Progenitor cell of endocrine pancreas (in vitro differentiated cells): ENCODE measurements at regions not wholly inside any gene's neighbourhood (a gene's known extent, or its start where the extent isn't known, plus 50 kb on each side); places are given as distances from the start of the nearest gene placed in this dataset.

Experiments used
- DNase-seq: peaks from one replicate; pipeline ENCODE4 v3.0.0; 2021; ENCODE audit warnings: low spot score; ENCODE audit not compliant: unreplicated experiment
- H3K27ac Mint-ChIP-seq: 2 replicates; pipeline ENCODE4 v1.8.0; 2021; ENCODE audit warnings: mild to moderate bottlenecking, moderate library complexity, mixed read lengths
- H3K27me3 Mint-ChIP-seq: 2 replicates; pipeline ENCODE4 v1.8.0; 2021; ENCODE audit warnings: mixed read lengths
- H3K36me3 Mint-ChIP-seq: 2 replicates; pipeline ENCODE4 v1.8.0; 2022; ENCODE audit warnings: mixed read lengths; ENCODE audit not compliant: insufficient read depth
- H3K4me1 Mint-ChIP-seq: 2 replicates; pipeline ENCODE4 v1.8.0; 2021; ENCODE audit warnings: low read depth, mixed read lengths
- H3K4me3 Mint-ChIP-seq: 2 replicates; pipeline ENCODE4 v1.8.0; 2021; ENCODE audit warnings: low read depth, mild to moderate bottlenecking, moderate library complexity, mixed read lengths
- H3K9me3 Mint-ChIP-seq: 2 replicates; pipeline ENCODE4 v1.8.0; 2021; ENCODE audit warnings: low read depth, mixed read lengths
- TF ChIP-seq, protein P1 (sequence below): fragments of 200-600 bp; sonication (generic); IDR thresholded peaks from one replicate; pipeline ENCODE4 v1.5.0; 2021; ENCODE audit warnings: antibody characterized with exemption, mild to moderate bottlenecking; ENCODE audit not compliant: unreplicated experiment

DNA sequence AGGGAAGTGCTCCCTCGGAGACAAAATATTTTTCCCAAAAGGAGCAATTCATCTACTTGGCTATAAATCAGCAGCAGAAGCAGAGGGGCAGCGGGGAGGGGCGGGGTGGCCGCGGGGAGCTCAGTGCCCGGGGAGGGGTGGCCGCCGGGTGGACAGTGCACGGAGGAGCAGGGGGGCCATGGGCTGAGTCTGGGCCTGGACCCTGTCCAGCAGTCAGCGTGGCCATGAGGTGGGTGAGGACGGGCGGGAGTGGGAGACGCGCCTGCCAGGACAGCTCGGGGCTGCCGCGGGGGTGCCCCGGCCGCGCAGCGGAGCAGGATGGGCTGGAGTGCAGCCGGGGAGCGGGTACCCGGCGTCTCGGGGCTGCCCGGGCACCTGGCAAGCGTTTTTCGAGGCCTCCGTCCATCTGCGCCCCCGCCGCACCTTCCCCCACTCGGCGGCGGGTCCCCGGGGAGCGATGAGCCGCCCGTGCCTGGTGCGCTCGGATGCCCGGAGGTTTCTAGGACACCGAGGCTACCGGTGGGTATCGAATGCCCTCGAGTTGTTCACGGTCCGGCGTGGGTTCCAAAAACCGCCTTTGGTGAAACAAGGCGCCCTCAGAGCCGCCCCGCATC lies 229.5 kb downstream of the THBS2 start:
- TF ChIP-seq, protein P1, sequence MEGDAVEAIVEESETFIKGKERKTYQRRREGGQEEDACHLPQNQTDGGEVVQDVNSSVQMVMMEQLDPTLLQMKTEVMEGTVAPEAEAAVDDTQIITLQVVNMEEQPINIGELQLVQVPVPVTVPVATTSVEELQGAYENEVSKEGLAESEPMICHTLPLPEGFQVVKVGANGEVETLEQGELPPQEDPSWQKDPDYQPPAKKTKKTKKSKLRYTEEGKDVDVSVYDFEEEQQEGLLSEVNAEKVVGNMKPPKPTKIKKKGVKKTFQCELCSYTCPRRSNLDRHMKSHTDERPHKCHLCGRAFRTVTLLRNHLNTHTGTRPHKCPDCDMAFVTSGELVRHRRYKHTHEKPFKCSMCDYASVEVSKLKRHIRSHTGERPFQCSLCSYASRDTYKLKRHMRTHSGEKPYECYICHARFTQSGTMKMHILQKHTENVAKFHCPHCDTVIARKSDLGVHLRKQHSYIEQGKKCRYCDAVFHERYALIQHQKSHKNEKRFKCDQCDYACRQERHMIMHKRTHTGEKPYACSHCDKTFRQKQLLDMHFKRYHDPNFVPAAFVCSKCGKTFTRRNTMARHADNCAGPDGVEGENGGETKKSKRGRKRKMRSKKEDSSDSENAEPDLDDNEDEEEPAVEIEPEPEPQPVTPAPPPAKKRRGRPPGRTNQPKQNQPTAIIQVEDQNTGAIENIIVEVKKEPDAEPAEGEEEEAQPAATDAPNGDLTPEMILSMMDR = no peak
- H3K9me3 Mint-ChIP-seq = no peaks in the 10 kb centered on the region
- H3K27ac Mint-ChIP-seq = no peak overlapping the region
- H3K27me3 Mint-ChIP-seq = peaks cover 5% of the 10 kb centered on the region
- H3K4me1 Mint-ChIP-seq = peaks cover 13% of the 10 kb centered on the region
- H3K4me3 Mint-ChIP-seq = no peak overlapping the region
- peaks cover 2% of the 10 kb centered on the region for H3K36me3 Mint-ChIP-seq
- no peak for DNase-seq

DNA sequence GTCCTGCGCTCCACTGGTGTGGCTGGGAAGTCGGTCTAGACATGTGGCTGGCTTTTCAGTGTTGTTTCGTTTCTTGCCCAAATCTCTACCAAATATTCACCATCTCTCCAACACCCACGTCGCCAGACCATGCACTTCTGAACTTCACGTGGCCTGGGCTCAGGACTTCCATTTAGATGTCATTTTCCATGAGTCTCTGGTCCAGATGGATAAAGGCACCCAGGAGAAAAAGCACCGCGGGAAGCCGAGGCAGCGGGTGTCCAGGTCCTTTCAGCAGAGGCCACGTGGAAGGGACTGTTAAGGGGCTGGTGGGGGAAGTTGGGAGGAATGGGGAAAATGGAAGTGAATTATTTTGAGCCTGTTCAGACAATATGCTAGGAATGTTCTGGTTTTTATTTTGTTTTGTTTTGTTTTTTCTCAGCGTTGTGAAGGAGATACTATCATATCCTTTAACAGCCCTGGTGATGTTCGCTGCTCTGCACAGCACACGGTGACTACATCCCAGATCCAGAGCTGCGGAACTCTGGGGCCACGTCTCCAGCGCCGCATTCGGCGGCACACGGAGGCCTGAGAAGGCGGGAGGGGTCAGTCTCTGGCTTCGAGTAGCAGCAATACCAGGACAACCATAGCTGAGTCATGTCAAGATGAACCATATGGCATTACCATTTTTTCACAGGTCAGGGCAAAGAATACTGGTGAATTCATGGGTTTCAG lies 230.3 kb downstream of the THBS2 start:
- DNase-seq = no peak
- H3K4me1 Mint-ChIP-seq = peaks cover 13% of the 10 kb centered on the region
- no peak overlapping the region for H3K27ac Mint-ChIP-seq
- TF ChIP-seq, protein P1 = no peak
- no peaks in the 10 kb centered on the region for H3K9me3 Mint-ChIP-seq
- H3K27me3 Mint-ChIP-seq = peaks cover 5% of the 10 kb centered on the region
- H3K36me3 Mint-ChIP-seq = peaks cover 2% of the 10 kb centered on the region
- H3K4me3 Mint-ChIP-seq = no peak overlapping the region

DNA sequence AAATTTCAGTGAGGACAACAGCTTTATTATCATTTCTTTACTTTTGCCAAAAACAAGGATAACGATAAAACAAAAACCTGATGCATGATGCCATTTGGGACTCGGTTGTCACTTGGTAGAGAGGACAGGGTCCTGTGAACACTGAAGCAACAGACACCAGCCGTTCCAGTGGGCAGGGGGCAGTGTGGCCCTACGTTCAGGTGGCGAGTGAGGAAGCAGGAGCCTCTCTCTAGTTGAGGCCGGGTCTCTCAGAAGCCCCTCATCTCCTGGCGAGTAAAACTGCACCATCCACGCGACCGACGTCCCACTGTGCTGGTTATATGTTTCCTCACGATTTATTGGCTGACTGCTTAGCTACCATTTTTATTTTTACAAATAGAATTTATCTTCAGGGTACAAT lies 231.6 kb downstream of the THBS2 start:
- DNase-seq = no peak
- peaks cover 2% of the 10 kb centered on the region for H3K36me3 Mint-ChIP-seq

DNA sequence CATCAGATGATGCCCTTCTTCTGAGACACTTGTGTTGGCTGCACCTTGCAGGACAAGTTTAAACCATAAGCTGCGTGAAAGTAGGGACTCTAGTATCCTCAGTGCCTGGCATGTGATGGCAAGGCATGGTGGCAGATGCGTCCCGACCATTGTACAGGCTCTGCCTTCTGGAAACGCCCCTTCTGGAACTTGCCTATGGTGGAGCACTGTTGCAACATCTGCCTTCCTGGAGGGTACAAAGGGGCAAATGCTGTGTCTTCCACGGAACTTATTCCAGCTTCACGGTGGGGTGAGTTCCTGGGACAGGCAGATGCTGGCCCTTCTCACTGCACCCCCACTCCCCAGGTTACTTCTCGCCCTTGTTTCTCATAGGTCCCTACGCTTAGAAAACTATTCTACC lies 232.8 kb downstream of the THBS2 start:
- H3K27ac Mint-ChIP-seq = no peak overlapping the region
- peaks cover 5% of the 10 kb centered on the region for H3K27me3 Mint-ChIP-seq
- no peak for DNase-seq
- peaks cover 2% of the 10 kb centered on the region for H3K36me3 Mint-ChIP-seq
- TF ChIP-seq, protein P1 = no peak
- peaks cover 2% of the 10 kb centered on the region for H3K4me1 Mint-ChIP-seq
- peaks cover 15% of the 10 kb centered on the region for H3K9me3 Mint-ChIP-seq
- no peak overlapping the region for H3K4me3 Mint-ChIP-seq

More for the DNA sequence above, 231.6 kb downstream of the THBS2 start:
- TF ChIP-seq, protein P1 = peak; percentile 21
- no peak overlapping the region for H3K4me3 Mint-ChIP-seq
- peaks cover 13% of the 10 kb centered on the region for H3K4me1 Mint-ChIP-seq
- H3K9me3 Mint-ChIP-seq = peaks cover 5% of the 10 kb centered on the region
- H3K27me3 Mint-ChIP-seq = peaks cover 5% of the 10 kb centered on the region
- H3K27ac Mint-ChIP-seq = no peak overlapping the region

DNA sequence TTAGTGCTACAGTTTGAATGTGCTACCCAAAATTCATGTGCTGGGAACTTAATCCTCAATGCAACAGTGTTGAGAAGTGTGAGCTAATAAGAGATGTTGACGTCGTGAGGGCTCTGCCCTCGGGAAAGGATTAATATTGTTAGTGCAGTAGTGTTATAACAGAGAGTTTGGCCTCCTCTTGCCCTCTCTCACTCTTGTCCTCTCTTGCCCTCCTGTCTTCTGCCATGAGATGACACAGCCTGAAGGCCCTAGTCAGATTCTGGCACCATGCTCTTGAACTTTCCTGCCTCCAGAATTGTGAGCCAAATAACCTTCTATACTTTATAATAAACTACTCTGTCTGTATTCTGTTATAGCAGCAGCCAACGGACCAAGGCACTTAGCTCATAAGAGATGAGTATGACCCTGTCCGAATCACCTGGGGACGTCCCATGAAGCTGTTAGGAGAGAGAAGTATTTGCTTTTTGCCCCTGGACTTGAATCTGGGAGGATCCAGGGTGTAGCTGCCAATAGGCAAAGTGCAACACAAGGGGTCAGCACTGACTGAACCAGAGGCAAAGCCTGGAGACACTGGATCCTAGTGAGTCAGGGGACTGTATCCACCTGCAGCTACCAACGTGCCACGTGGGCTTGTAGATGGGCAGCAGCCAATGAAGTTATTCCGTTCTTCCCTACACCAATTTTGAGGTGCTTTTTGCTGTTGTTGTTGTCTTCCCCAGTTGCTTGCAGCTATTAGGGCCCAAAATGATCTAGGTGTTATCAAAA lies 233.7 kb downstream of the THBS2 start:
- TF ChIP-seq, protein P1 = peak; percentile 43
- Mint-ChIP-seq H3K36me3 (peaks cover 2% of the 10 kb centered on the region), H3K27ac (no peak overlapping the region), H3K4me3 (no peak overlapping the region), H3K27me3 (peaks cover 8% of the 10 kb centered on the region), H3K9me3 (peaks cover 23% of the 10 kb centered on the region), H3K4me1 (no peaks in the 10 kb centered on the region)
- no peak for DNase-seq
